Chondrocyte (in vitro differentiated cells): ENCODE measurements at regions not wholly inside any gene's neighbourhood (a gene's known extent, or its start where the extent isn't known, plus 50 kb on each side); places are given as distances from the start of the nearest gene placed in this dataset.

Experiments
- DNase-seq: peaks from one replicate; pipeline ENCODE4 v3.0.0; 2021; ENCODE audit warnings: mixed read lengths, low spot score
- H3K27ac Mint-ChIP-seq: one replicate; pipeline ENCODE4 v1.8.0; 2021; ENCODE audit warnings: mild to moderate bottlenecking, moderate library complexity, mixed read lengths; ENCODE audit not compliant: unreplicated experiment
- H3K27me3 Mint-ChIP-seq: 2 replicates; pipeline ENCODE4 v1.8.0; 2021; ENCODE audit warnings: low read depth, mixed read lengths
- H3K36me3 Mint-ChIP-seq: 2 replicates; pipeline ENCODE4 v1.8.0; 2021; ENCODE audit warnings: low read depth, mixed read lengths
- H3K4me1 Mint-ChIP-seq: 2 replicates; pipeline ENCODE4 v1.8.0; 2021; ENCODE audit warnings: low read depth, mild to moderate bottlenecking, mixed read lengths
- H3K4me3 Mint-ChIP-seq: one replicate; pipeline ENCODE4 v1.8.0; 2021; ENCODE audit warnings: mild to moderate bottlenecking, moderate library complexity, mixed read lengths; ENCODE audit not compliant: unreplicated experiment
- H3K9me3 Mint-ChIP-seq: 2 replicates; pipeline ENCODE4 v1.8.0; 2021; ENCODE audit warnings: low read depth, mixed read lengths
- CTCF ChIP-seq: fragments of 200-600 bp; sonication (generic); IDR thresholded peaks from 2 replicates; pipeline ENCODE4 v1.5.0; 2021; ENCODE audit warnings: antibody characterized with exemption, mild to moderate bottlenecking, moderate library complexity

DNA sequence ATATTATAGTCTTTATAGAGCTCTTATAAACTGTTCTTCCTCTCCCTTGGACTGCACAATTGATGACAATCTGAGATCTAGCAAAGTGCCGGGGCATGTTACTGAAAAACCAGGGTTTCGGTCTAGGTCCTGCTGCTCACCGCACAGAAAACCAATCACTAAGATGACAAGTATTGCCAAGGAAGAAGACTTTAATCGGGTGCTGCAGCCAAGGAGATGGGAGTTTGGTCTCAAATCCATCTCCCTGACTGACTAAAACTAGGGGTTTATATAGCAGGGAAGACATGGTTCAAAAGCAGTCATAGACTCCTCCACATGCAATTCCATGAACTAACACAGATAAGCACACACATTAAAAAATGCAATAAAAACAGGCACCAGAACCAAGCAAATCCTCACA is 390.6 kb downstream of the NFIB start:
- H3K4me3 Mint-ChIP-seq = no peak overlapping the region
- H3K27me3 Mint-ChIP-seq = no peaks in the 10 kb centered on the region
- DNase-seq = no peak
- peaks cover 8% of the 10 kb centered on the region for H3K4me1 Mint-ChIP-seq
- peaks cover 13% of the 10 kb centered on the region for H3K9me3 Mint-ChIP-seq
- no peak overlapping the region for H3K27ac Mint-ChIP-seq
- H3K36me3 Mint-ChIP-seq = no peaks in the 10 kb centered on the region
- no peak for TF ChIP-seq CTCF

DNA sequence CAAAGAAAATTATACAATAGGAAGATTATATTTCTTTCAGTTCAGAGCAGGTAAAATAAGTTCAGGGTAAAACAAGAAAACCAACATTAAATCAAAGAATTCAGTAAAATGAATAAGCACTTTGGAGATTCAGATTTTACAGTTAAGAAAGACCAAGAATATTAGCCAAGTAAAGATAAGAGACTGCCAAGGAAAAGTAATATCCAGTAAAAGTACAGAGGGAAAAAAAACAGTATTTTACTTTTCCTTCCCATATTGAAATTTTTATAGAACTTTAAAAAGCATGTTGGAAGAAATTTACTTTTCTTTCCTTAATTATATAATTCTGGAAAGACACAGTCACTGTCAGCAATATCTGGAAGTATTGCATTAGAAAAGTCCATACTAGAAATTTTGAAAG is 393.4 kb downstream of the NFIB start:
- no peaks in the 10 kb centered on the region for H3K27me3 Mint-ChIP-seq
- peaks cover 13% of the 10 kb centered on the region for H3K9me3 Mint-ChIP-seq
- H3K36me3 Mint-ChIP-seq = no peaks in the 10 kb centered on the region
- peaks cover 15% of the 10 kb centered on the region for H3K4me1 Mint-ChIP-seq
- no peak for DNase-seq
- no peak overlapping the region for H3K27ac Mint-ChIP-seq
- no peak overlapping the region for H3K4me3 Mint-ChIP-seq
- TF ChIP-seq CTCF = no peak

- H3K9me3 Mint-ChIP-seq = peaks cover 13% of the 10 kb centered on the region
- DNase-seq = no peak
These were observed 394.5 kb downstream of the NFIB start for GRCh38 chr9:13919401-13919800.

DNA sequence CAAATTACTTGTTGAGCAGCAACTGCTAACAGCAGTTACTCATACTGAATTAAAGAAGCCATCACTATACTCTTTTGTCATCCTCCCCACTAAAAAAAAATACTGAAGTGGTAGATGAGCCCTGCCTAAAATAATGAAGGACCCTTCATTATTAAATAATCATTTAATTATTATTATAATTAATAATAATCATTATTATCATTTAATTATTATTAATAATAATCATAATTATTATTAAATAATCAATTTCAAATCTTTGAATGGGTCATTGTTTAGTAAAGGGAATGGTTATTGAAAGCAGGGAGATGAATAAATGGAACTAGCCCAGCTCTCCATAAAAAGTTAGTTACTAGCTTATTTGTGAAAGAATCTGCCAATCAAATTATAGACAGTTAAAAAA is 396.4 kb downstream of the NFIB start:
- H3K27me3 Mint-ChIP-seq = no peaks in the 10 kb centered on the region
- no peak for TF ChIP-seq CTCF

More at GRCh38 chr9:13919401-13919800, 394.5 kb downstream of the NFIB start:
- Mint-ChIP-seq H3K36me3 (no peaks in the 10 kb centered on the region), H3K4me1 (peaks cover 25% of the 10 kb centered on the region), H3K4me3 (no peak overlapping the region), H3K27me3 (no peaks in the 10 kb centered on the region), H3K27ac (no peak overlapping the region)
- no peak for TF ChIP-seq CTCF

DNA sequence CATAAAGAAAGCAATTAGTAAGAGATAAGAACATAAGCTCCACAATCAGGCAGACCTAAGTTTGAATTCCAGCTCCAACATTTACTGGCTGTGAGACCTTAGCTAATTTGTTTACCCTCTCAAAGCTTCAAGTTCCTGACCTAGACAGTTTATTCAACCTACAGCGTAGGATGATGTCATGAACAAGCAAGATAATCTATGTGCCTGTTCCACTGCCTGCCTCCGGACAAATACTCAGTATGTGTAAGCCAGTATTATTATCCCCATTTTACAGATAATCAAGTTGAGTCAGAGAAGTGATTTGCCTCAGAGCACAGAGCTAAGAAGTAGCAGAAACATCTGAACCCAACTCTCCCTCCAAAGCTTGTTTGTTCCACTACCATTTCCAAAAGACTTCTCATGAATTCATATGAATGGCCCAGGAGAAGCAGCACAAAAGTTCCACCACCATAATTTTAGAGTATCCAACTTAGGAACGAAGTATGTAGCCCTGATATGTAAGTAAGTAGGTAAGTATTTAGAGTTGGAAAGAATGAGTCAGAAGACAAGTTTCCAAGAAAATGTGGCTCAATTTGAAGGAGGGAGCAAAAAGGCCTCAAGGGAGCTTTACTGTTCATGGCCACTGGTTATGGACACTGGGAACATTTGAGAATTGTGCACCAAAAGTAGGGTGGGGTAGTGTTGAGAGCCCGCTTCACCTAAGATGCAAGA is 398.2 kb downstream of the NFIB start:
- no peaks in the 10 kb centered on the region for H3K27me3 Mint-ChIP-seq
- H3K9me3 Mint-ChIP-seq = no peaks in the 10 kb centered on the region
- TF ChIP-seq CTCF = no peak
- peaks cover 28% of the 10 kb centered on the region for H3K4me1 Mint-ChIP-seq
- H3K36me3 Mint-ChIP-seq = no peaks in the 10 kb centered on the region
- no peak overlapping the region for H3K4me3 Mint-ChIP-seq
- DNase-seq = no peak
- no peak overlapping the region for H3K27ac Mint-ChIP-seq

More for the DNA sequence above, 396.4 kb downstream of the NFIB start:
- H3K36me3 Mint-ChIP-seq = no peaks in the 10 kb centered on the region
- H3K4me3 Mint-ChIP-seq = no peak overlapping the region
- no peaks in the 10 kb centered on the region for H3K9me3 Mint-ChIP-seq
- peaks cover 24% of the 10 kb centered on the region for H3K4me1 Mint-ChIP-seq
- no peak for DNase-seq
- H3K27ac Mint-ChIP-seq = no peak overlapping the region
